GM19238 (cell line): ENCODE measurements at regions not wholly inside any gene's neighbourhood (a gene's known extent, or its start where the extent isn't known, plus 50 kb on each side); places are given as distances from the start of the nearest gene placed in this dataset.

Experiments used
- DNase-seq: peaks from one replicate; pipeline ENCODE4 v3.0.0; 2011; ENCODE audit warnings: low spot score; ENCODE audit not compliant: insufficient read length

GRCh38 chr20:48467622-48468021 lies 360.2 kb downstream of the PREX1 start:
- no peak for DNase-seq

GRCh38 chr20:48465271-48465670 lies 362.5 kb downstream of the PREX1 start:
- DNase-seq = no peak

DNA sequence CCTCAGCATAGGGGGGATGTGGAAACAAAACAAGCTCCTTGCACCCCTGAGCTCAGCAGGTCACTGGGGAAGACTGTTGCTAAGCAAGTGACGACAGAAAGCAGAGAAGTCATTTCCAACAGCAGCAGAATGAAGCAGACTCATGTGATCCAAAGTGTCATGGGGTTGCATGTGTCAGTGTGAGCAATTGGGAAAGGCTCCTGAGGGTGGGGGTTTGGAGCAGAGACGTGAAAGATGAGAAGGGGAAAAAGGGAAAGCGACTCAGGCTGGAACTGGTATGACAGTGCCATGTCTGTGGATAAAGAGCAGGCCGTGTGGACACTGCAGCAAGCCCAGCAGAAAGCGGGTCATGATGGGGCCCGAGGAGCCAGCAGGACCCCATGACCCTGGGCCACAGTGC lies 363.9 kb downstream of the PREX1 start:
- no peak for DNase-seq

DNA sequence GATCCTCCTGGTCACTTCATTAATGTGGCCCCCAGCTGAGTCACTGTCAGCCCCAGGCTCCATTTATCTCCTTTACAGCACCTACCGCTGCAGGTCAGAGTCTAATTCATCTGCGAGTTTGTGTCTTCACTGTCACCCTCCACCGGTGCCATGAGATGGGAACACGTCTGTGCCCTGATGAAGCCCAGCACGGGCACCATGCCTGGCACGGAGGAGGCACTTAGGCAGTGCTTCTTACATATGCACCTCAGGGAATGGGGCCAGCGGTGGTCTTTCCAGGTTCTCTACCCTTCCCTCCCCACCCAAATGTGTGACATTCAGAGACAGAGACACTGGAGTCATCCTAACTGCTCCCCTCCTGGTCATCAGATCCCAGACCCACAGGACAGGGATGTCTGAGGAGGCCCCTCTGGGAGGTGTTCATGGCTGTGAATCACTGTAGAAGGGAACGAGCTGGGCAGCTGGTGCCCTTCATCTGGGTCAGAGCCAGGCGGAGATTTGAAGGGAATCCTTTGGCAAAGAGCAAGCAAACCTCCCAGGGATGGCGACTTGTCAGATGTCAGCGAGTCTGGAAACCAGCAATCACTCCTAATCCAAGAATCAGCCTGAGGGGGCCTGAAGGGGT lies 364.6 kb downstream of the PREX1 start:
- no peak for DNase-seq

DNA sequence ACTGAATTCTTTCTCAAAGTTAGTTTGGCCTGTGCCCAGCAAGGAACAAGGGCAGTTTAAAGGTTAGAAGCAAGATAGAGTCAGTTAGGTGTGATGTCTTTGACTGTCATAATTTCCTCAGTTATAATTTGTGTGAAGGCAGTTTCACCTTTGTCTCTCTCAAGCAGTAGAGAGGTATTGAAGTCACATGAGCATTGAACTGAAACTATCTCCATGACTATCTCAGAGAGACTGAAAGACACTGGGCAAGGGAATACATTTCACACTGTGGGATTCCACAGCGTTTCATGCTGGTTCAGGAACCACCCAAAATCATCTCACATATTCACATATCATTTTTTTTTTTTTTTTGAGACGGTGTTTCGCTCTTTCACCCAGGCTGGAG lies 366.1 kb downstream of the PREX1 start:
- DNase-seq = no peak

DNA sequence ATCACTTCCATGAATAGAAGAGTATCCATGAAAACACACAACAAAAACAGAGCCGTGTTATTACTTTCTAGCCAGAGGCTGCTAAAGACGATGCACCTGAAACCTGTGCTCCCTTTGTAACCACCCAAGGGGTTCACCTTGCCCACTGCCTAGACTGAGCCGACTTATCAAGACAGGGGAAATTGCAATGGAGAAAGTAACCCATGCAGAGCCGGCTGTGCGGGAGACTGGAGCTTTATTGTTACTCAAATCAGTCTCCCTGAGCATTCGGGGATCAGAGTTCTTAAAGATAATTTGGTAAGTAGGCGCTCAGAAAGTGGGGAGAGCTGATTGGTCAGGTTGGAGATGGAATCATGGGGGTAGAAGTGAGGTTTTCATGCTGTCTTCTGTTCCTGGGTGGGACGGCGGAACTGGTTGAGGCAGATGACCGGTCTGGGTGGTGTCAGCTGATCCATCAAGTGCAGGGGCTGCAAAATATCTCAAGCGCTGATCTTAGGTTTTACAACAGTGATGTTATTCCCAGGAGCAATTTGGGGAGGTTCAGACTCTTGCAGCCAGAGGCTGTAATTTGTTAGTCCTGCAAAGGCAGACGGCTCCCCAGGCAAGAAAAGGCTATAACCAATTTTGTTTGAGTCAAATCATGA lies 366.6 kb downstream of the PREX1 start:
- DNase-seq = no peak

- DNase-seq = no peak
Measured at GRCh38 chr20:48460681-48461080, 367.1 kb downstream of the PREX1 start.

DNA sequence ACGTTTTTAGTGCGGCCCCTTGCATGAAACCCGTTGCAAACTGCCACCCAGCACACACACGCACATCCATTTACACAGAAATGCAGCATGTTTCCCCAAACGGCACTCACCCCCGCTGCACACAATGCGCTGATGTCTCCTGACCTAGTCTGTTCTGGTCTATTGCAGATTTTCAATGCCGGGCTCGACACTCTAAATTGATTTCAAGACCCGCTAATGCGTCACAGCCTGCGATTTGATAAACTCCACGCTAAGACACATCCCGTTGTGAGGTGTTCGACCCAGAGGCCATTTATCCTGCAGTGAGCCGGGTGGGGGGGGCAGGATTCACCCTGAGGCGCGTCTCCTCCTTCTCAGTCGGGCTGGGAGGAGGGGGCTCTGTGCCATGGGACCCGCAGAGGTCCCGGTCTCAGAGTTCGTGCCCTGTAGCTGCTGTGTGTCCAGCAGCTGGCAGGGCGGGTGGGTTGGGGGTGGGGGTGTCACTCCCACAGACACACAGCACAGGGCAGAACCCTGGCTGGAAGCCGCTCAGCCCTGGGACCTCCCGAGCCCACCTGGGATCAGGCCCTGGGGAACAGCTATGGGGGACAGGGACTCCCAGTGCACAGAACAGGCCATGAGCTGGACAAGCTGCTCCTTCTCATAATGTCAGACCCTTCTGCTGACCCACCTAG lies 367.9 kb downstream of the PREX1 start:
- DNase-seq = no peak

GRCh38 chr20:48458601-48459385 lies 369.0 kb downstream of the PREX1 start:
- DNase-seq = no peak

GRCh38 chr20:48458003-48458377 lies 369.8 kb downstream of the PREX1 start:
- DNase-seq = no peak

DNA sequence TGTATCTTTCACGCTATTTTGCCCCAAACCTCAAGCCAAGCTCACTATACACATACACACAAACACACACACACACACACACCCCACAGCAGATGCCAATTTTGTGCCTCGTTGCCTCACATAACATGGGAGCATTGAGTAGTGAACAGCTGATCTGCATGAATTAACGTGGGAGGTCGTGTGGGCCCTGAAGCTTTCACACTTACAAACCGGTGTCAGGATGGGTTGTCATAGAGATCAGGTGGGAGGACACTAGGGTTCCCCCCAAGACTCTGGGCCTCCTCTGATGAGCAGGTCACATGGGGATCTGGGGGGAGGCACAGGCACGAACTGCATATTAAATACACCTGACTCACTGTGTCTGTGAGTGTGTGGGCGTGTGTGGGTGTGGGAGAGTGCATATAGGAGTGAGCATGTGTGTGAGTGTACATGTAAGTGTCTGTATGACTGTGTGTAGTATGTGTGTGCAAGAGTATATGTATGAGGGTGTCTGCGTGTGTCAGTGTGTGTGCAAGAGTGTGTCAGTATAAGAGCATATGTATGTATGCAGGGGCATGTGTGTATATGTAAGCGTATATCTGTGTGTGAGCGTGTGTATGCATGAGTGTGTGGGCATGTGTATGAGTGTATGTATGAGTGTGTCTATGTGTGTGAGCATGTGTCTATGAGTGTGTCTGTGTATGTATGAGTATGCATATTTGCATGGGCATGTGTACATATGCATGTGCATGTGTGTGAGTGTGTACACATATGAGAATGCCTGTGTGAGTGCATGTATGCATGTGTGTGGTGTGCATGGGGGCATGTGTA lies 370.4 kb downstream of the PREX1 start:
- DNase-seq = no peak

DNA sequence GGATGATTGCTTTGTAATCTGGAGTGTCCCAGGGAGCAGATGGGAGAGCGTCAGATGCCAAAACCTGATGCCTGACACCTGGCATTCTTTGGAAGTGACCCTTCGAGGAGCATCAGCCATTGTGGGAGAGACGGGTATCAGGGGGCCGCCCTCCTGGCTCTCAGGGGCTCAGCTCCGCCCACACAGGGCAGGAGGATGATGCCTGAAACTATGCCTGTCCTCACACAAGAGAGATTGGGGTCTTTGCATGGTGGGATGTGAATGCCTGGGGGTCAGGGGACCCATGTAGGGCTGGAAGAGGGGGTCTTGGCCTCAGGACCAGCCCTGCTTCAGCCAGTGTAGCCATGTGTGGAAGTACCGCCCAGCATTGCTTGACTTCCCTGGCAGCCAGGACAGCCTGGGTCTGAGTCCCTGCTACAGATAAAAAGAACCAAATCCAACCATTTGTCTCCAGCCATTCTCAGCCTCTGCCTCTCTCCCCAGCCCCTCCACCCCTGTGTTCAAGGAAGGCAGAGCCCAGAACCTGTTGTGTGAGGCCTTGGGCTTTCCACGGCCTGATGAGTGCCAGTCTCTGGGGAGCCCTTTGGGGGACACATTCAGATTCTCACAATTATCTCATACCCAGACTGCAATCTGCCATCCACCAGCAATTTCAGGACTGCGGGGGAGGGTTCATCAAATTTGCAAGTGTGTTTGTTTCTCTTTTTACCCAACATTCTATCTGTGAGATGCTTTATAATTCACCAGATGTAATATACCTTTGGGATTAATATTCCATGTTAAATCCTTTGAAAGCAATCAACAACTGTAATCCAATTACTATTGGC lies 371.2 kb downstream of the PREX1 start:
- DNase-seq = no peak

DNA sequence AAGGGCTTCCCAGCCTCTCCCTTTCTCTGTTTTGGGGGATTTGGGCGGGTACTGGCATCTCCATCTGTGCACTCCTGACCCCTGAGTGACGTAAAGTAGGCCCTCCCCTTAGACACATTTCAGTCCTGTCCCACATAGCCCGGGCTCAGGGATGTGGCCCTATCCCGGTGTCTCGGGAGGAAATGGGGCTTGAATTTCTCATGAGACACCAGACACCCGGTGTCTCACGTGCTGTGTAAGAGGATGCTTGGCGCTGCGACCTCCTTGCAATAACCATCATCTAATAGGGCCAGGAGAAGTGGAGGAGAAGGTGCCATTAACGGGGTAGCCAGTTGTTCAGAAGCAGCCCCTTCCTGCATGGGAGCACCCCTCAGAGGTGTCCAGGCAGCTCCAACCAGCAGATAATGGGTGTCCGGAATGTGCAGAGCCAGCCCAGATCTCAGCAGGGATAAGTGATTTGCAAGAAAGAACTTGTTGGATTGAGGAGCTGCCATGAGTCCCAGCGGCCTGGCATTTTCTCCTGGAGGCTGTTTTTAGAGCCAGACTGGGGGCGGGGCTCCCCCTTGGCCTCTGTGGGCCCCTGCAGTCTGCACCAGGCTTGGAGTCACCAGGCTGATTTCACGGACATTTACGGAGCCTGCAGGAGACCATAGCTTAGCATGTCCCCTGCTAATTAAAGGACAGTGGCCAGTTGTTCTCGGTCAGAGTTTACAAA lies 372.0 kb downstream of the PREX1 start:
- DNase-seq = no peak

DNA sequence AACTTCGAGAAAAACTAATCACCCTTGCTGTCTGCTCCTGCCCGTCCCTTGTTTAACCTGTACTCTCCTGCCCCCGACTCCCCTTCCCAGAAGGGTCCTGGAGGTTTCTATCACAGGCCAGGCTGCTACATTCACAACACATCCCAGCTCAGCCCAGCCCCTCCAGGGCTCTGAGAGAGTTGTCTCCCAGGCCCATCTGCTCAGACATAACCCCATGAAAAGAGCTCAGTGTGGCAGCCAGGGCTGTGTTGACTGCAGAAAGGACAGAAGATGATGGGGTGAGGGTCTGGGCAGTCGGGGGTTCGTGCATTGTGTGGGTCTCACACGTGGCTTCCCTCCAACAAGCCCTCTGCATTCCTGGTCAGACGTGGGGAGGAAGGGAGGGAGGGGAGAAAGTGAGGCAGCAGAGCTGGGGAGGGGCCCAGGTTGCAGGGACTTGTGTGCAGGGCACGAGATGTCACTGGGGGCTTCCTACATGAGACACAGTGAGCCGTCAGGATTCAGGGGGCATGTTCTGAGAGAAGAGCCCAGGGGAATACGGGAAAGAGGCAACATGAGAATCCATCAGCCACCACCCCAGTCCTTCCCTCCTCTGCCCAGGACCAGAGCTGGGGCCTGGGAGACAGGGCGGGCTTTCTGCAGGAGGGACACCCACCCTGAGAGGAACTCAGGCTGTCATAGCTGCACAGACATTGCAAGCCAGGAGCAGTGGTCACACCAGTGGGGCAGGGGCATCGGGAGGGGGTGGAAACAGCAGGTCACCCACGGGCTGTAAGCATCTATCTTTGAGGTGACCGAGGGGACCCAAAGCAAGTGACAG lies 372.9 kb downstream of the PREX1 start:
- no peak for DNase-seq

DNA sequence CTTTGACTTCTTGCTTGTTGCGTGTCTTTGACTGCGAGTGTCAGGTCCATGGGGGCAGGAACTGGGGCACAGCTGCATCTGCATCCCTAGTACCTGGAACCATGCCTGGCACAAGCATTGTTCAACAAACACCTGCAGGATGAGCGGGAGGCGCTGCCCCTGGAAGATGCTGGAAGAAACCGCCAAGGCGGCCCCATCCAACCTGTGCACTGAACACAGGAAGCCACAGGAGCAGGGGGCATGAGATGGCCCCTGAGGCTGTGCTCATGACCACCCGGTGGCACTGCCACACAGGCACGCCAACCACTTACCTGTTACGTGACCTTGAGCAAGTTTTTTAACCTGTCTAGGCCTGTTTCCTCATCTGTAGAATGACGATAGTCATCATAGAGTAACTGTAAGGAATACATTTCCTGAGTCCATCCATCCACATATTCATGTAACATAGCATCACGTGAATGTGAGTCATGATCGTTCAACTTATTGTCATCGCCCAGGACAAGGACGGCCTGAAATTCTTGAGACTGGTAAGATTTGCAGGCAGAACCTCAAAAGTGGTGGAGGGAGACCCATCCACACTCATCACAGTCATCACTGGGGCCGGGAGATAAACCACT lies 374.2 kb downstream of the PREX1 start:
- DNase-seq = no peak

GRCh38 chr20:48451401-48451800 lies 376.4 kb downstream of the PREX1 start:
- no peak for DNase-seq

GRCh38 chr20:48448666-48449600 lies 378.9 kb downstream of the PREX1 start:
- no peak for DNase-seq
